LHCN-M2 (cell line): ENCODE measurements at regions not wholly inside any gene's neighbourhood (a gene's known extent, or its start where the extent isn't known, plus 50 kb on each side); places are given as distances from the start of the nearest gene placed in this dataset.
"Not testable (repeated sequence)": the region's sequence is repeated elsewhere in the genome, so short reads cannot be mapped to it uniquely, and the experiment has no call there.

Source experiments
- DNase-seq: peaks from one replicate; pipeline ENCODE4 v3.0.0-alpha.2; 2012; ENCODE audit warnings: low read depth

GRCh38 chr6:86731631-86732030 lies 205.7 kb upstream of the HTR1E start:
- not testable (repeated sequence) for DNase-seq

DNA sequence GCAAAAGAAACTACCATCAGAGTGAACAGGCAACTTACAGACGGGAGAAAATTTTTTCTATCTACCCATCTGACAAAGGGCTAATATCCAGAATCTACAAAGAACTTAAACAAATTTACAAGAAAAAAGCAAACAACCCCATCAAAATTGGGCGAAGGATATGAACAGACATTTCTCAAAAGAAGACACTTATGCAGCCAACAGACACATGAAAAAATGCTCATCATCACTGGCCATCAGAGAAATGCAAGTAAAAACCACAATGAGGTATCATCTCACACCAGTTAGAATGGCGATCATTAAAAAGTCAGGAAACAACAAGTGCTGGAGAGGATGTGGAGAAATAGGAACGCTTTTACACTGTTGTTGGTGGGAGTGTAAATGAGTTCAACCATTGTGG lies 206.6 kb upstream of the HTR1E start:
- DNase-seq: not testable (repeated sequence)

GRCh38 chr6:86730216-86730615 lies 207.1 kb upstream of the HTR1E start:
- no peak for DNase-seq

DNA sequence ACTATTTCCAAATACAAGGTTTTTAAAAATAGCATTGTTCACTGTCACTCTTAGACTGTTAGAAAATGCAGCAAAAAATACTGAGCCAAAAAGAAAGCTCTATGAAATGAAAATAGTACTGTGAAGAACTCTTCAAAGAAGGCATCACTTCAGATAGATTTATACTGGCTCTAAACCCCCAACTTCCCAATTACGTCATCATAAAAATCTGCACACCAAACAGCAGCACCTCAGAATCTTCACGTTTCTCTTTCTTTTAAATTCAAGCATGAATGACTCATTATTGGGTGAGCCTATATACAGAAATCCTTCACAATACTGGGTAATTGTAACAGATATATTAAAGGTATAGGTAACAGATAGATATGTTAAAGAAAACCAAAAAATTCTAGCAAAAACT lies 208.4 kb upstream of the HTR1E start:
- DNase-seq: no peak

DNA sequence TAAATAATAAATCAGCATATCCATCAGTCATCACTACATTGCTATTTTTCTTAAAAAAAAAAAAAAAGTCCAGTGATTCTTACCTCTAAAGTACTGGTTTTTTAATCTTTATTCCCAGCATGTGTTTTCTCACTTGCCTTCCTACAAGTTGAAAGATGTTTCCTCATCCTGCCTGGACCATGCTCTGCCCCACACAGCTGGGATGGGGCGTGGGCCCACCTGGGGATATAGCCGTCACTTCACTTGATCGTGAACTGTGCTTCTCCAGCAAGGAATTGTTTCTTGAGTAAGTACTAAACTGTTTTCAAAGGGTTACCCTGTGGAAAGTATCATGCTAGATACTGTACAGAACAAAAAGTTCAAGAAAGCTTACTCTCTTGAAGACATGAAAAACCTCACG lies 212.6 kb upstream of the HTR1E start:
- DNase-seq: no peak

DNA sequence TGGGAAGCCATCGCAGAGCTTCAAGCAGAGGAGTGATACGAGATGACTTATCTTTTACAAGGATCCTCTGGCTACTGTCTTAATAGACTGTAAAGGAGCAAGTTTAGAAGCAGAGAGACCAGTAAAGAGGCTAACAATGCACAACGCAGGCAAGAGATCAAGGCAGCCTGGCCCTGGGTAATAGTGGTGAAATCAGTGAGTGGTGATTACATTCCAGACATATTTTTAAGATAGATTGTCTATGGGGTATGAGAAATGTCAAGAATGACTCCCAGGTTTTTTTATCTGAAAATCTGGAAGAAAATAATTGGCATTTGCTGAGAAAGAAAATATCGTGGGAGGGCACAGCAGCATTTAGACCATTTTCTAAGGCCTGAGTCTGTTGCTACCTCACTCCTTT lies 213.6 kb upstream of the HTR1E start:
- no peak for DNase-seq

GRCh38 chr6:86723151-86723550 lies 214.2 kb upstream of the HTR1E start:
- no peak for DNase-seq

- DNase-seq: no peak
Observed at GRCh38 chr6:86722131-86722530, 215.2 kb upstream of the HTR1E start.

- DNase-seq: no peak
Observed at GRCh38 chr6:86715676-86716075, 221.7 kb upstream of the HTR1E start.

DNA sequence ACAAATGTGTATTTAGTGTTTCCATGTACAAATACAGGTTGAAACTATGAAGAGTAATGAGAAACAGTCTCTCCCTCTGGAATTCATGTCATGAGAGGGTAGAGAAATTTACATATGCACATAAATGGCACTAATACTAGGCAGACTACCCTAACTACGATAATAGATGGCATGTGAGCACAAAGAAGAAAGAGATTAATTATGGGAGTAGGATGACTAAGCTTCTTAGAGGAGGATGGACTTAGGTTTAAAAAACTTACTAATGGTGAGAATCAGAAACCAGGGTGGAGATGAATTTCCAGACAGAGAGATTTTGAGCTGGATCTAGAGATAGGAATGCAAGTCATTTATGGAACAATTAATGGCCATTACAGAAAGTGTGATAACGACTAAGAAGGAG lies 225.3 kb upstream of the HTR1E start:
- DNase-seq: no peak

GRCh38 chr6:86707545-86708120 lies 229.7 kb upstream of the HTR1E start:
- no peak for DNase-seq

DNA sequence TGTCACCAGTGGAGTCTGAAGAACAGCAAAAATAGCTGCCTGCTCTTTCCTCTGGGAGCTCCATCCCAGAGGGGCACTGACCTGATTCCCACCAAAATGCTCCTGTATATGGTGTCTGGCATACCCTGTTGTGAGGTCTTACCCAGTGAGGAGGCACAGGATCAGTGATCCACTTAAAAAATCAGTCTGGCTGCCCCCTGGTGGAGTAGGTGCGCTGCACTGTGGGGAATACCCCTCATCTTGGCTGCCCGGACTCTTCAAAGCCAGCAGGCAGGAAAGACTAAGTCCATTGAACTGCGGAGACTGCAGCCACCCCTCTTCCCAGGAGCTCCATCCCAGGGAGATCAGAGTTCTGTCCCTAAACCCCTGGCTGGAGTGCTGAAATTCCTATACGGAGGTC lies 230.9 kb upstream of the HTR1E start:
- DNase-seq: no peak

DNA sequence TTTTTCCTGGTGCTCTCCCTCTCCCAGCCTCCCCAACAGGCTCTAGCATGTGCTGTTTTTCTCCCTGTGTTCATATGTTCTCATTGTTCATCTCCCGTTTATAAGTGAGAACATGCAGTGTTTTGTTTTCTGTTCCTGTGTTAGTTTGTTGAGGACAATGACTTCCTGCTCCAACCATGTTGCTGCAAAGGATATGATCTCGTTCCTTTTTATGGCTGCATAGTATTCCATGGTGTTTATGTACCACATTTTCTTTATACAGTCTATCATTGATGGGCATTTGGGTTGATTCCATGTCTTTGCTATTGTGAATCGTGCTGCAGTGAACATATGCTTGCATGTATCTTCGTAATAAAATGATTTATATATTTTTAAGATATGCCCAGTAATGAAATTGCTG lies 236.1 kb upstream of the HTR1E start:
- not testable (repeated sequence) for DNase-seq

DNA sequence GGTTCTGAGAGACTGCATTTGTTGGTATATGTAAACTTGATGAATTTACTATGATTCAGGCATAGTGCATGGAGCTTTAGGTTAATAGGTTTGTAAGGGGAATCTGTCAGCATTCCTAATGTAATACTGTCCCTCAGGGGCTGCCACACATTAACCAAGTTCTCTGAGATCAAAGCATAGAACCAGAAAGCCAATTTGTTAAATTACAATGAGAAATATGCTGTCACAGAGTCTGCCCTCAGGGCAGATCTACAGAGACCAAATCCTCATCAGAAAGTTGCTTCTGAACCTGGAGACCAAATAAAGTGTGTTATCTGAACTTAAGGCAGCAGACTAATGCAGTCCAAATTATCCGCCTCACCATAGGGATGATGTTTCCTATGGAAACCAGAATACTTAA lies 250.8 kb upstream of the HTR1E start:
- DNase-seq: no peak

DNA sequence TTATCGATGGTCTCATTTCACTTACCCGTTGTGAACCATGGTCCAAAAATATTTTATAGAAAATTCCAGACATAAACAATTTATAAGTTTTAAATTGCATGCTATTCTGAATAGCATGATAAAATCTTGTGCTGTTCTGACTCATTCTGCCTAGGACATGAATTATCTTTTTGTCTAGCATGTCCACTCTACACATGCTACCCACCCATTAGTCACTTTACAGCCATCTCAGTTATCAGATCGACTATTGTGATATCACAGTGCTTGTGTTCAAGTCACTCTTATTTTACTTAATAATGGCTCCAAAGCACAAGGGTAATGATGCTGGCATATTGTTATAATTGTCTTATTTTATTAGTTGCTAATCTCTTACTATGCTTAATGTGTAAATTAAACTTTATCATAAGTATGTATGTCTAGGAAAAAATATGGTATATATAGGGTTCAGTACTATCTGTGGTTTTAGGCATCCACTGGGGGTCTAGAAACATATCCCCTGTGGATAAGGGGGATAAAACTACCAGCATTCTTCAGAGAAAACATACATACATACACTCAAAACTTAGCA lies 252.0 kb upstream of the HTR1E start:
- no peak for DNase-seq

DNA sequence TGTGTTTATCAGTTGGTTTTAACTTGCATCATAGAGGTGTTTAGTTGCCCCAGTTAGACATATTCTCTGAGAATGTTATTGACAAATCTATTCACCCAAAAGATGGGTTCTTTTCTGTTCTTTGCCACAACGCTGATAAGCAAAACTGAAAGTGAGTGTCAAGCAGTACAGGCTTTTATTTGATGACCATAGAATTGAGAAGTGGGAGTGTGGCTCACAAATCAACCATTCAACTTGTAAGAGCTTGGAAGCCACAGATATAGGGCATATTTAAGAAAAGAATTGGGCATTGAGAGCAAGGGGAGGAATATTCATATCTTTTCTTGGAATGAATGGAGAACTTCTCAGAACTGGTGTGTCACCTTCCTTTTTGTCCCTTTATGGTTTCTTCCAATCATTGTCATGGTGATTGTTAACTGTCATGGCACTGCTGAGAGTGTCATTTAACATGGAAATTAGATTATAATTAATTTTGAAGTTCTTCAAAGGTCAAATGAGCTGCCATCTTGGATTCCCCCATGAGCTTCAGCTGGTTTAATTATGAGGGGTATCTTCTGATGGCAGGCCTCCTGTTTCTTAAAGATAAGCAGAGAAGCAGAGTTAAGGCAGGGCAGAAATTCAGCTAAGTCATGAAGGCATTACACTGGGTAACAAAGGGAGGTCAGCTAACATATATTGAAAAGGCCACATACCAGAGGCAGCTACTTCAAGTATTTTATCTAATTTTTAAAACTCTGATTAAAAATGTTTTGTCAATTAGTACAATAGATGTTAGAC lies 254.0 kb upstream of the HTR1E start:
- no peak for DNase-seq

GRCh38 chr6:86682297-86682696 lies 255.0 kb upstream of the HTR1E start:
- DNase-seq: no peak

GRCh38 chr6:86681140-86681539 lies 256.2 kb upstream of the HTR1E start:
- DNase-seq: not testable (repeated sequence)

DNA sequence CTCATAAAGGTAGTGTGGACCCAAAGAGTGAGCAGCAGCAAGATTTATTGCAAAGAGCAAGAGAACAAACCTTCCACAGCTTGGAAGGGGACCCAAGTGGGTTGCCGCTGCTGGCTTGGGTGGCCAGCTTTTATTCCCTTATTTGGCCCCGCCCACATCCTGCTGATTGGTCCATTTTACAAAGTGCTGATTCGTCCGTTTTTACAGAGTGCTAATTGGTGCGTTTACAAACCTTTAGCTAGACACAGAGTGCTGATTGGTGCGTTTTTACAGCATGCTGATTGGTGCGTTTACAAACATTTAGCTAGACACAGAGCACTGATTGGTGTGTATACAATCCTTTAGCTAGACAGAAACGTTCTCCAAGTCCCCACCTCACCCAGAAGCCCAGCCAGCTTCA lies 265.2 kb upstream of the HTR1E start:
- not testable (repeated sequence) for DNase-seq

GRCh38 chr6:86657192-86657591 lies 280.1 kb upstream of the HTR1E start:
- no peak for DNase-seq

- no peak for DNase-seq
Observed at GRCh38 chr6:86629123-86629522, 308.2 kb upstream of the HTR1E start.

- DNase-seq: no peak
Observed at GRCh38 chr6:86619428-86619827, 317.9 kb upstream of the HTR1E start.

- DNase-seq: no peak
Observed at GRCh38 chr6:86615299-86615698, 322.0 kb upstream of the HTR1E start.
